ENCODE measurements at regions not wholly inside any gene's neighbourhood (a gene's known extent, or its start where the extent isn't known, plus 50 kb on each side); places are given as distances from the start of the nearest gene placed in this dataset.

GRCh38 chr1:80924290-80924689, 876.4 kb upstream of the ADGRL2 start:
- TF ChIP-seq YY1 (IDR thresholded peaks at IDR 0.05; ENCODE audit: insufficient read depth, insufficient read length), result no peak
- TF ChIP-seq SUZ12 (IDR thresholded peaks at IDR 0.05; ENCODE audit: extremely low read depth, insufficient read depth, insufficient read length), result no peak
- TF ChIP-seq ZNF274 (IDR thresholded peaks at IDR 0.05; ENCODE audit: low read depth, low read length), result no peak
